Mesenchymal stem cell (in vitro differentiated cells and primary cell): ENCODE measurements at regions not wholly inside any gene's neighbourhood (a gene's known extent, or its start where the extent isn't known, plus 50 kb on each side); places are given as distances from the start of the nearest gene placed in this dataset.

Source experiments
- DNase-seq: peaks from one replicate; pipeline ENCODE4 v3.0.0-alpha.2; 2013
- H2AFZ ChIP-seq: one replicate; pipeline ENCODE4 v1.6.1; 2013; ENCODE audit warnings: low read depth, mild to moderate bottlenecking, control low read depth, inconsistent platforms, low read length, moderate library complexity
- H2AK5ac ChIP-seq: 2 replicates; pipeline ENCODE4 v1.6.1; 2013; ENCODE audit warnings: low read length, moderate library complexity, mild to moderate bottlenecking, inconsistent platforms; ENCODE audit not compliant: severe bottlenecking
- H2BK120ac ChIP-seq: one replicate; pipeline ENCODE4 v1.6.1; 2013; ENCODE audit warnings: low read depth, mild to moderate bottlenecking, inconsistent platforms, low read length, moderate library complexity
- H2BK12ac ChIP-seq, 2 experiments: one replicate each; pipeline ENCODE4 v1.6.1; 2013; ENCODE audit warnings: inconsistent platforms in 2 of 2, low read length in 2 of 2, mild to moderate bottlenecking in 2 of 2, moderate library complexity in 2 of 2, control low read depth in 1 of 2
- H2BK15ac ChIP-seq: one replicate; pipeline ENCODE4 v1.6.1; 2013; ENCODE audit warnings: mild to moderate bottlenecking, low read depth, inconsistent platforms; ENCODE audit not compliant: poor library complexity, severe bottlenecking
- H2BK5ac ChIP-seq: 2 replicates; pipeline ENCODE4 v1.6.1; 2013; ENCODE audit warnings: low read depth, mild to moderate bottlenecking, low read length, control low read depth, inconsistent platforms; ENCODE audit not compliant: poor library complexity, severe bottlenecking
- H3K14ac ChIP-seq, 2 experiments: one replicate each; pipeline ENCODE4 v1.6.1; 2013; ENCODE audit warnings: inconsistent platforms in 2 of 2, low read length in 2 of 2, control low read depth in 1 of 2, mild to moderate bottlenecking in 1 of 2, moderate library complexity in 1 of 2
- H3K18ac ChIP-seq, 2 experiments: one replicate each; pipeline ENCODE4 v1.6.1; 2013; ENCODE audit warnings: inconsistent platforms in 2 of 2, low read length in 2 of 2, control low read depth in 1 of 2, low read depth in 1 of 2, mild to moderate bottlenecking in 1 of 2
- H3K23ac ChIP-seq, 2 experiments: one replicate each; pipeline ENCODE4 v1.6.1; 2013; ENCODE audit warnings: inconsistent platforms in 2 of 2, low read length in 2 of 2, mild to moderate bottlenecking in 2 of 2, moderate library complexity in 2 of 2, control low read depth in 1 of 2
- H3K27ac ChIP-seq: 2 replicates; pipeline ENCODE4 v1.5.1; 2013; ENCODE audit warnings: mild to moderate bottlenecking, moderate library complexity, low read length, control low read depth, inconsistent platforms; ENCODE audit not compliant: poor library complexity, severe bottlenecking
- H3K27me3 ChIP-seq, 2 experiments: 2 replicates each; pipeline versions ENCODE4 v1.6.1 to v1.7.0; 2013; ENCODE audit warnings: low read length in 2 of 2, mild to moderate bottlenecking in 2 of 2, moderate library complexity in 2 of 2, control low read depth in 1 of 2, inconsistent platforms in 1 of 2; ENCODE audit not compliant: control insufficient read depth in 1 of 2, insufficient read depth in 1 of 2
- H3K36me3 ChIP-seq, 2 experiments: 2 replicates each; pipeline versions ENCODE4 v1.6.1 to v1.7.0; 2013; ENCODE audit warnings: low read length in 2 of 2, control low read depth in 1 of 2, inconsistent platforms in 1 of 2, low read depth in 1 of 2, mild to moderate bottlenecking in 1 of 2; ENCODE audit not compliant: insufficient read depth in 2 of 2, control insufficient read depth in 1 of 2
- H3K4ac ChIP-seq, 2 experiments: one replicate each; pipeline ENCODE4 v1.6.1; 2013; ENCODE audit warnings: inconsistent platforms in 2 of 2, low read length in 2 of 2, mild to moderate bottlenecking in 2 of 2, moderate library complexity in 2 of 2, control low read depth in 1 of 2, low read depth in 1 of 2
- H3K4me1 ChIP-seq: 2 replicates; pipeline ENCODE4 v1.6.1; 2013; ENCODE audit warnings: low read depth, low read length, control low read depth; ENCODE audit not compliant: control insufficient read depth, insufficient read depth
- H3K4me2 ChIP-seq: 2 replicates; pipeline ENCODE4 v1.6.1; 2013; ENCODE audit warnings: low read length, mild to moderate bottlenecking, inconsistent platforms; ENCODE audit not compliant: poor library complexity, severe bottlenecking
- H3K4me3 ChIP-seq, 2 experiments: 2 replicates each; pipeline versions ENCODE4 v1.5.1 to v1.7.0; 2013; ENCODE audit warnings: low read length in 2 of 2, mild to moderate bottlenecking in 2 of 2, control low read depth in 1 of 2, low read depth in 1 of 2; ENCODE audit not compliant: insufficient read depth in 1 of 2
- H3K79me1 ChIP-seq: replicated peaks from 2 replicates; pipeline ENCODE4 v1.6.1; 2013; ENCODE audit warnings: mild to moderate bottlenecking, control low read depth, low read length, inconsistent platforms; ENCODE audit not compliant: poor library complexity, severe bottlenecking
- H3K9ac ChIP-seq: 2 replicates; pipeline ENCODE4 v1.7.0; 2013; ENCODE audit warnings: mild to moderate bottlenecking, low read length, moderate library complexity
- H3K9me3 ChIP-seq: 2 replicates; pipeline ENCODE4 v1.7.0; 2013; ENCODE audit warnings: mild to moderate bottlenecking, low read length; ENCODE audit not compliant: control insufficient read depth
- H4K8ac ChIP-seq: one replicate; pipeline ENCODE4 v1.6.1; 2013; ENCODE audit warnings: inconsistent platforms, mild to moderate bottlenecking, low read length, moderate library complexity
- H4K91ac ChIP-seq: one replicate; pipeline ENCODE4 v1.6.1; 2013; ENCODE audit warnings: mild to moderate bottlenecking, low read length, inconsistent platforms
- WGBS: methylation state at CpG from one replicate; pipeline ENCODE4 v1.1.7; 2013; ENCODE audit warnings: mixed read lengths; 5-methylcytosine and 5-hydroxymethylcytosine counted together

DNA sequence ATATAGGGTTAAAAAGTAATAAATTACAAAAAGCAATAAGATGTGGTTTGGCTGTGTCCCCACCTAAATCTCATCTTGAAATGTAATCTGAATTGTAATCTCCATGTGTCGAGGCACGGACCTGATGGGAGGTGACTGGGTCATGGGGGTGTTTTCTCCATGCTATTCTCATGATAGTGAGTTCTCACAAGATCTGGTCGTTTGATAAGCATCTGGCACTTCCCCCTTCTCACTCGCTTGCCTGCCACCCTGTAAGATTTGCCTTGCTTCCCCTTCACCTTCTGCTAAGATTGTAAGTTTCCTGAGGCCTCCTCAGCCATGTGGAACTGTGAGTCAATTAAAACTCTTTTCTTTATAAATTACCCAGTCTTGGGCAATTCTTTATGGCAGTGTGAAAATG is 577.4 kb downstream of the TBC1D4 start:
- H3K18ac ChIP-seq: no peak overlapping the region
- H3K4me3 ChIP-seq: no peak overlapping the region
- H2AK5ac ChIP-seq: no peak overlapping the region
- no peaks in the 10 kb centered on the region for H3K9me3 ChIP-seq
- no peaks in the 10 kb centered on the region for H3K79me1 ChIP-seq
- no peak overlapping the region for H3K9ac ChIP-seq
- H2BK120ac ChIP-seq: no peak overlapping the region
- no peak overlapping the region for H2BK12ac ChIP-seq
- no peak overlapping the region for H4K91ac ChIP-seq
- no peak overlapping the region for H3K4ac ChIP-seq
- no peak overlapping the region for H2AFZ ChIP-seq
- no peaks in the 10 kb centered on the region for H3K4me1 ChIP-seq
- no peak overlapping the region for H3K14ac ChIP-seq
- H3K23ac ChIP-seq: no peak overlapping the region
- no peaks in the 10 kb centered on the region for H3K36me3 ChIP-seq
- WGBS: 53% methylated on average over 4 of the region's 4 CpGs
- H2BK15ac ChIP-seq: no peak overlapping the region
- H4K8ac ChIP-seq: no peak overlapping the region
- no peak overlapping the region for H2BK5ac ChIP-seq
- DNase-seq: no peak
- H3K27me3 ChIP-seq: no peaks in the 10 kb centered on the region
- H3K4me2 ChIP-seq: no peak overlapping the region
- H3K27ac ChIP-seq: no peak overlapping the region

DNA sequence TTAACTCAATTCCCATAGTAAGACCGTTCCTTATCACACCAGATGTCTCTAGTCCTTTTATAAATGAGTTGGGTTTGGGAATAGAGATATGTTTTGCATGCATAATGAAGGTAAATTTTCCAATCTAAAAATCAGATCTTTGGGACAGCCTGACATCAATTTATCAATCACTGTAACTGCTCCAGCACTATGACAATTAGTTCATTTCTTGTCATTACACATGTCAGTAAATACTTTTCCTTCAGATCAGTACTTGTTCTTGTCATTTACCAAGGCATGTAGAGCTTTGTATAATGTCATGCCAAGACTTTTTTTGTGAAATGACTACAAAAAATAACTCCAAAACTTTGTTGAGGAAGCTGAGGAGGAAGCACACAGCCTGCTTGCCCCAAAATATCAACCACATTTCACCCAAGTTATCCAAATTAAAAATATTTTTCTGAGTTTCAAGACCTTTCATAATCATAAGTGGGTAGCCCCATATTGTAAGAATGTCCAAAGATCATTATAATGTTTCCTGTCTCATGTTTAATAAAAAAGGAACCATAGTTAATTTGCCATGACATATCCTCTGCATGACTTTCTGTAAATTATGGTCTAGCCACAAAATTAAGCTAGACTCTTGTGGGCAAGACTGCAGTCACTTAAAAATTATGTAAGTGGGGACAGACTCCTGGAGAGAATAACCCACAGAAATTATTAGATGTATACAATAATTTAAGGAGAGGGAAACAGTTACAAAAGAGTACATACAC is 586.8 kb downstream of the TBC1D4 start:
- no peak overlapping the region for H2BK12ac ChIP-seq
- no peaks in the 10 kb centered on the region for H3K79me1 ChIP-seq
- no peaks in the 10 kb centered on the region for H3K27me3 ChIP-seq
- no peaks in the 10 kb centered on the region for H3K9me3 ChIP-seq
- no peak overlapping the region for H4K8ac ChIP-seq
- H3K14ac ChIP-seq: no peak overlapping the region
- DNase-seq: no peak
- H3K18ac ChIP-seq: no peak overlapping the region
- no peak overlapping the region for H2BK15ac ChIP-seq
- H3K4ac ChIP-seq: no peak overlapping the region
- no peak overlapping the region for H3K9ac ChIP-seq
- no peak overlapping the region for H2AFZ ChIP-seq
- H3K4me3 ChIP-seq: no peak overlapping the region
- no peaks in the 10 kb centered on the region for H3K4me1 ChIP-seq
- H3K4me2 ChIP-seq: no peak overlapping the region
- H2BK120ac ChIP-seq: no peak overlapping the region
- no peak overlapping the region for H3K27ac ChIP-seq
- H2AK5ac ChIP-seq: no peak overlapping the region
- no peak overlapping the region for H4K91ac ChIP-seq
- no CpG with 5 or more reads among the region's 1 CpG for WGBS
- no peak overlapping the region for H2BK5ac ChIP-seq
- no peaks in the 10 kb centered on the region for H3K36me3 ChIP-seq
- H3K23ac ChIP-seq: no peak overlapping the region

- Histone ChIP-seq H3K79me1 (no peaks in the 10 kb centered on the region), H3K27ac (peak overlapping the region; percentile 84), H2BK12ac (no peak overlapping the region), H2BK15ac (no peak overlapping the region), H4K8ac (no peak overlapping the region), H3K36me3 (no peaks in the 10 kb centered on the region), H3K4me3 (no peak overlapping the region), H4K91ac (no peak overlapping the region), H3K18ac (no peak overlapping the region), H3K9me3 (no peaks in the 10 kb centered on the region), H3K4ac (no peak overlapping the region), H3K9ac (no peak overlapping the region), H2BK5ac (peak overlapping the region; percentile 9), H2AK5ac (no peak overlapping the region), H3K14ac (no peak overlapping the region), H3K4me2 (peak overlapping the region; percentile 10), H3K4me1 (no peaks in the 10 kb centered on the region), H3K23ac (no peak overlapping the region), H3K27me3 (no peaks in the 10 kb centered on the region), H2AFZ (no peak overlapping the region), H2BK120ac (no peak overlapping the region)
- 77% methylated on average over 2 of the region's 3 CpGs for WGBS
- DNase-seq: peak; percentile 8
Observed at GRCh38 chr13:74892096-74892495, 589.9 kb downstream of the TBC1D4 start.

DNA sequence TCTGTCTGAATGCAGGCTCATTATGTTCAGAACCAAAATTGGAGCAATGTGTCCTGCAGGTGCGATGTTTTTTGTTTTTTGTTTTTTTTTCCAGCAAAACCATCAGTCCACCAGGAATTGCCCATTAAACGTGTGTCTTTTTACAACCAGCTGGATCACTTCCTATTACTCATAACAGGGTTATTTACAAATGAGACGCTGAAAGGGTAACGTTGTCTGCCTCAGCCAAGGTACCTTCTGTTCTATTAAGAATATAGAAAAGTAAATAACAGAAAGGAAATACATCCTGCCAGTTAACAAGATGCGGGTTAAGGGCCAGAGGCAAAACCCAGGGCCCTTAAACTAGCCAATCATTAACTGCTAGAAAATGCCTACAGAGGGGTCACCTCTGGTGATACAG is 590.4 kb downstream of the TBC1D4 start:
- no peak overlapping the region for H3K4ac ChIP-seq
- no peak overlapping the region for H3K9ac ChIP-seq
- no peak overlapping the region for H2BK15ac ChIP-seq
- no peaks in the 10 kb centered on the region for H3K27me3 ChIP-seq
- no peak overlapping the region for H3K23ac ChIP-seq
- no peak overlapping the region for H3K14ac ChIP-seq
- H3K4me3 ChIP-seq: no peak overlapping the region
- peak overlapping the region; percentile 2 for H2AFZ ChIP-seq
- no peak overlapping the region for H4K8ac ChIP-seq
- no peak overlapping the region for H2BK5ac ChIP-seq
- H3K18ac ChIP-seq: no peak overlapping the region
- no peak overlapping the region for H2BK12ac ChIP-seq
- peak overlapping the region; percentile 84 for H3K27ac ChIP-seq
- no peaks in the 10 kb centered on the region for H3K79me1 ChIP-seq
- no peak overlapping the region for H2AK5ac ChIP-seq
- 31% methylated on average over 2 of the region's 5 CpGs for WGBS
- H3K9me3 ChIP-seq: no peaks in the 10 kb centered on the region
- H3K36me3 ChIP-seq: no peaks in the 10 kb centered on the region
- H3K4me2 ChIP-seq: peak overlapping the region; percentile 10
- H2BK120ac ChIP-seq: no peak overlapping the region
- no peak overlapping the region for H4K91ac ChIP-seq
- H3K4me1 ChIP-seq: no peaks in the 10 kb centered on the region
- peak; percentile 71 for DNase-seq
